ENCODE measurements at regions not wholly inside any gene's neighbourhood (a gene's known extent, or its start where the extent isn't known, plus 50 kb on each side); places are given as distances from the start of the nearest gene placed in this dataset.

GRCh38 chr6:164845773-164846172, 463.6 kb downstream of the C6orf118 start:
- no peak for TF ChIP-seq KDM1A (IDR thresholded peaks at IDR 0.05)
- TF ChIP-seq, protein P1, sequence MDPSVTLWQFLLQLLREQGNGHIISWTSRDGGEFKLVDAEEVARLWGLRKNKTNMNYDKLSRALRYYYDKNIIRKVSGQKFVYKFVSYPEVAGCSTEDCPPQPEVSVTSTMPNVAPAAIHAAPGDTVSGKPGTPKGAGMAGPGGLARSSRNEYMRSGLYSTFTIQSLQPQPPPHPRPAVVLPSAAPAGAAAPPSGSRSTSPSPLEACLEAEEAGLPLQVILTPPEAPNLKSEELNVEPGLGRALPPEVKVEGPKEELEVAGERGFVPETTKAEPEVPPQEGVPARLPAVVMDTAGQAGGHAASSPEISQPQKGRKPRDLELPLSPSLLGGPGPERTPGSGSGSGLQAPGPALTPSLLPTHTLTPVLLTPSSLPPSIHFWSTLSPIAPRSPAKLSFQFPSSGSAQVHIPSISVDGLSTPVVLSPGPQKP (CRISPR knock-in tag; IDR thresholded peaks at IDR 0.05), result no peak

All from K562 (cell line).